ENCODE measurements at regions not wholly inside any gene's neighbourhood (a gene's known extent, or its start where the extent isn't known, plus 50 kb on each side); places are given as distances from the start of the nearest gene placed in this dataset.
"Not testable (repeated sequence)": the region's sequence is repeated elsewhere in the genome, so short reads cannot be mapped to it uniquely, and the experiment has no call there.

- Histone ChIP-seq H3K4me3 (no peak overlapping the region), H3K27me3 (no peaks in the 10 kb centered on the region), H3K9me3 (no peaks in the 10 kb centered on the region), H3K36me3 (replicated peaks in 1 of 2; ENCODE audit: insufficient read depth in 1 of 2, low read depth in 2 of 2) (no peaks in the 10 kb centered on the region), H3K4me1 (no peaks in the 10 kb centered on the region), H3K27ac (no peak overlapping the region)
- DNase-seq (no peak), ATAC-seq (peak; percentile 25)
- WGBS, 2 donors: 63 to 67% methylated on average over 6 of the region's 6 CpGs
- intact Hi-C loops (cut with DNase I): loop anchor here (2.0 kb wide), 1 partner anchor 1112 kb away; no protein-coding TSS in a partner anchor
- no peak for TF ChIP-seq CTCF (IDR thresholded peaks at IDR 0.05)
- no peak for TF ChIP-seq POLR2A (IDR thresholded peaks at IDR 0.05)
Measured at GRCh38 chr16:22692916-22693637, 120.9 kb upstream of the HS3ST2 start.

DNA sequence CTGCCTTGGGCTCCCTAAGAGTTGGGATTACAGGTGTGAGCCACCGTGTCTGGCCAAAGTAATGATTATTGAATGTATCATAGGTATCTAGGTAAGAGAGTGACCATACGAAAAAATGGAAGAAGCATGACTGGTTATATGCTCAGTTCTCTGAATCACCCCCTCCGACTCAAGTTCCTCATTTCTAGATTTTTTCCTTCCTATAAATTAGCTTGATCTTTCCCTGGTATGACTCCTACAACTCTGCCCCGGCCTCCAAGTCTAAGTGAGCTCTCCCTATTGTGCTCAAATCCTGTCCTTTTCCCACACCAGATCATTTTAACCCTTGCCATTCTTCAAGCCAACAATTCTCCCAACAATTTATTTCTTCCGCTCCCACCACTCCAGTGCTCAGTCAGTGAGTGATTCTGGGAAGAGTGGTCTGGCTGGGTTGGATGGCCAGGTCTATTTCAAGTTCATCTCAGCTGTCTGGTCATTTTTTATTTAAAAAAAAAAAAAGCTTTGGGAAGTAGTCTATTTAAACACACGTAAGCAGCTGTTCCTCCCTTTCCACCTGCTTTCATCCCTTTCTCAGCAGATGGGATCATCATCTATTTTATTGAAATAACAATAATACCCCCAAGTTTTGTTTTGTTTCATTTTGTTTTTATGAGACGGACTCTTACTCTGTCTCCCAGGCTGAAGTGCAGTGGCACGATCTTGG lies 120.2 kb upstream of the HS3ST2 start:
- no peak overlapping the region for H3K27ac ChIP-seq
- no peaks in the 10 kb centered on the region for H3K27me3 ChIP-seq
- ATAC-seq (no peak), DNase-seq (no peak)
- WGBS, 2 donors: 59 to 71% methylated on average over 8 of the region's 8 CpGs
- H3K4me3 ChIP-seq: no peak overlapping the region
- TF ChIP-seq CTCF (IDR thresholded peaks at IDR 0.05) (no peak), POLR2A (IDR thresholded peaks at IDR 0.05) (no peak)
- H3K36me3 ChIP-seq (replicated peaks in 1 of 2; ENCODE audit: insufficient read depth in 1 of 2, low read depth in 2 of 2): no peaks in the 10 kb centered on the region
- H3K4me1 ChIP-seq: no peaks in the 10 kb centered on the region
- intact Hi-C loops (cut with DNase I): loop anchor here (2.0 kb wide), 1 partner anchor 1113 kb away; no protein-coding TSS in a partner anchor
- no peaks in the 10 kb centered on the region for H3K9me3 ChIP-seq

GRCh38 chr16:22694887-22695382 lies 119.0 kb upstream of the HS3ST2 start:
- peak overlapping the region in 1 of 4 donors; percentile 1 for H3K27ac ChIP-seq
- TF ChIP-seq POLR2A (IDR thresholded peaks at IDR 0.05) (no peak), CTCF (IDR thresholded peaks at IDR 0.05) (no peak)
- H3K4me3 ChIP-seq: no peak overlapping the region
- no peaks in the 10 kb centered on the region for H3K9me3 ChIP-seq
- no peaks in the 10 kb centered on the region for H3K36me3 ChIP-seq (replicated peaks in 1 of 2; ENCODE audit: insufficient read depth in 1 of 2, low read depth in 2 of 2)
- ATAC-seq (peak; percentile 70), DNase-seq (peak in 1 of 4 donors; percentile 31)
- H3K27me3 ChIP-seq: no peaks in the 10 kb centered on the region
- WGBS, 2 donors: 50 to 53% methylated on average over 6 of the region's 6 CpGs
- intact Hi-C loops (cut with DNase I): no loop called here
- no peaks in the 10 kb centered on the region for H3K4me1 ChIP-seq

DNA sequence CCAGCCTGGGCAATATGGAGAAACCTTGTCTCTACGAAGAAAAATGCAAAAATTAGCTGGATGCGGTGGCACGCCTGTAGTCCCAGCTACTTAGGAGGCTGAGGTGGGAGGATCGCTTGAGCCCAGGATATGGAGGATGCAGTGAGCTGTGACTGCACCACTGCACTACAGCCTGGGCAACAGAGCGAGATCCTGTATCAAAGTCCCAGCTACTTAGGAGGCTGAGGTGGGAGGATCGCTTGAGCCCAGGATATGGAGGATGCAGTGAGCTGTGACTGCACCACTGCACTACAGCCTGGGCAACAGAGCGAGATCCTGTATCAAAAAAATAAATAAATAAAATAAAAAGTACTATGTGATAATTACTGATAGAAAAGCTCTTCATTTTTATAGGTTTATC lies 118.2 kb upstream of the HS3ST2 start:
- H3K4me3 ChIP-seq; DNase-seq; H3K27ac ChIP-seq; H3K27me3 ChIP-seq; ATAC-seq; H3K4me1 ChIP-seq; H3K9me3 ChIP-seq; intact Hi-C loops (cut with DNase I); H3K36me3 ChIP-seq (replicated peaks in 1 of 2; ENCODE audit: insufficient read depth in 1 of 2, low read depth in 2 of 2): not testable (repeated sequence)
- 94% methylated on average over 7 of the region's 7 CpGs for WGBS, 2 donors

GRCh38 chr16:22699356-22699755 lies 114.6 kb upstream of the HS3ST2 start:
- TF ChIP-seq CTCF (IDR thresholded peaks at IDR 0.05) (no peak), POLR2A (IDR thresholded peaks at IDR 0.05) (no peak)
- ATAC-seq: no peak

More at GRCh38 chr16:22699356-22699755, 114.6 kb upstream of the HS3ST2 start:
- Histone ChIP-seq H3K4me1 (no peaks in the 10 kb centered on the region), H3K27me3 (no peaks in the 10 kb centered on the region), H3K36me3 (replicated peaks in 1 of 2; ENCODE audit: insufficient read depth in 1 of 2, low read depth in 2 of 2) (no peaks in the 10 kb centered on the region), H3K27ac (no peak overlapping the region), H3K4me3 (no peak overlapping the region), H3K9me3 (no peaks in the 10 kb centered on the region)
- WGBS, 2 donors: 72 to 87% methylated on average over 5 of the region's 5 CpGs
- intact Hi-C loops (cut with DNase I): no loop called here
- no peak for DNase-seq
